ENCODE measurements at regions not wholly inside any gene's neighbourhood (a gene's known extent, or its start where the extent isn't known, plus 50 kb on each side); places are given as distances from the start of the nearest gene placed in this dataset.

DNA sequence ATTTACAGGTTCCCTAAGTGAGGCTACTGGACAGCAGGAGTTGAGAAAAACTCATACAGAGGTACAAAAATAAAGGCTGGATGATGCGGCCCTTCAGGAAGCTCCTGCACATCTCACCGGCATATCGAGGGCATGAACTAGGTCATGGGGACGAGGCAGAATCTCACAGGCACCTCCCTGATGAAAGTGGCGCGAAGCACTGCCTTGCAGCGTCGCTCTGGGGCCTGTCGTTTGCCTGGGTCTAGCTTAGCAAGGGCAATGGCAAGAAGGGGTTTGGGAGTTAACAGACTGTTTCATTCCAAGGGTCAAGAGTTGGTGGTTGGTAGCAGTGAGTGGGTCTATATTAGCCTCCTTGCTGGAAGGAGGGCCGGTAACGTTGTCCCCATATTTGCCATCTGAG, 103.5 kb upstream of the IRF2BP2 start:
- H3K79me2 ChIP-seq (ENCODE audit: insufficient read depth, low read length) = no peaks in the 10 kb centered on the region
- no peak overlapping the region for H3K27ac ChIP-seq (ENCODE audit: insufficient read length, low read depth, low read length)

More for the DNA sequence above, 103.5 kb upstream of the IRF2BP2 start:
- Histone ChIP-seq H3K27me3 (ENCODE audit: insufficient read depth, low read length) (no peaks in the 10 kb centered on the region), H3K9ac (ENCODE audit: extremely low read depth, insufficient read length, low read length) (no peak overlapping the region), H3K23me2 (ENCODE audit: insufficient read length, low read depth, low read length, poor library complexity, severe bottlenecking) (no peaks in the 10 kb centered on the region), H2BK15ac (ENCODE audit: low read depth, low read length) (no peak overlapping the region), H2BK20ac (ENCODE audit: low read depth, low read length, poor library complexity, severe bottlenecking) (no peak overlapping the region), H3K23ac (ENCODE audit: insufficient read length, low read depth, low read length) (no peak overlapping the region), H4K20me1 (ENCODE audit: control insufficient read depth, insufficient read depth, insufficient read length) (no peaks in the 10 kb centered on the region), H4K91ac (ENCODE audit: insufficient read length, low read depth, low read length) (no peak overlapping the region), H3K14ac (ENCODE audit: insufficient read depth, low read length) (no peak overlapping the region), H2BK12ac (ENCODE audit: insufficient read length, low read depth, low read length) (no peak overlapping the region), H3K4ac (ENCODE audit: low read depth, low read length) (no peak overlapping the region), H4K8ac (replicated peaks; ENCODE audit: insufficient read length, low read depth, low read length) (no peak overlapping the region), H3K4me1 (ENCODE audit: insufficient read depth, low read length) (no peaks in the 10 kb centered on the region), H3K4me2 (ENCODE audit: insufficient read depth, insufficient read length, low read length) (no peak overlapping the region), H4K5ac (ENCODE audit: insufficient read length, low read depth, low read length) (no peak overlapping the region), H3K79me1 (ENCODE audit: insufficient read depth, low read depth, low read length, poor library complexity, severe bottlenecking) (no peaks in the 10 kb centered on the region), H3T11ph (ENCODE audit: low read length) (no peak overlapping the region), H2BK5ac (ENCODE audit: insufficient read length, low read length) (no peak overlapping the region), H2AK5ac (ENCODE audit: insufficient read length, low read length) (no peak overlapping the region), H3K18ac (ENCODE audit: insufficient read length, low read depth, low read length) (no peak overlapping the region), H3K9me3 (ENCODE audit: control insufficient read depth, low read depth, low read length) (no peaks in the 10 kb centered on the region), H2AFZ (ENCODE audit: low read length) (no peak overlapping the region), H3K56ac (ENCODE audit: insufficient read length, low read depth, low read length) (no peak overlapping the region), H2BK120ac (ENCODE audit: low read depth, low read length, poor library complexity, severe bottlenecking) (no peak overlapping the region)
- DNase-seq = no peak
- Mint-ChIP-seq H3K27ac (no peak overlapping the region), H3K4me1 (peaks cover 4 to 7% of the 10 kb centered on the region in 2 experiments; a peak in 3 of 4 replicates), H3K9me3 (no peaks in the 10 kb centered on the region), H3K27me3 (ENCODE audit: low read depth) (0 out of 2 replicates have a peak, but pooled peaks cover 2% of the 10 kb centered on the region), H3K4me3 (no peak overlapping the region), H3K36me3 (ENCODE audit: insufficient read depth in 1 of 3, low read depth in 3 of 3) (no peaks in the 10 kb centered on the region)
- no CpG with 5 or more reads among the region's 11 CpGs for WGBS (ENCODE audit: extremely low coverage, insufficient read length, low lambda C conversion rate)
- TF ChIP-seq, protein P1, sequence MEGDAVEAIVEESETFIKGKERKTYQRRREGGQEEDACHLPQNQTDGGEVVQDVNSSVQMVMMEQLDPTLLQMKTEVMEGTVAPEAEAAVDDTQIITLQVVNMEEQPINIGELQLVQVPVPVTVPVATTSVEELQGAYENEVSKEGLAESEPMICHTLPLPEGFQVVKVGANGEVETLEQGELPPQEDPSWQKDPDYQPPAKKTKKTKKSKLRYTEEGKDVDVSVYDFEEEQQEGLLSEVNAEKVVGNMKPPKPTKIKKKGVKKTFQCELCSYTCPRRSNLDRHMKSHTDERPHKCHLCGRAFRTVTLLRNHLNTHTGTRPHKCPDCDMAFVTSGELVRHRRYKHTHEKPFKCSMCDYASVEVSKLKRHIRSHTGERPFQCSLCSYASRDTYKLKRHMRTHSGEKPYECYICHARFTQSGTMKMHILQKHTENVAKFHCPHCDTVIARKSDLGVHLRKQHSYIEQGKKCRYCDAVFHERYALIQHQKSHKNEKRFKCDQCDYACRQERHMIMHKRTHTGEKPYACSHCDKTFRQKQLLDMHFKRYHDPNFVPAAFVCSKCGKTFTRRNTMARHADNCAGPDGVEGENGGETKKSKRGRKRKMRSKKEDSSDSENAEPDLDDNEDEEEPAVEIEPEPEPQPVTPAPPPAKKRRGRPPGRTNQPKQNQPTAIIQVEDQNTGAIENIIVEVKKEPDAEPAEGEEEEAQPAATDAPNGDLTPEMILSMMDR (conservative IDR thresholded peaks at IDR 0.05) = no peak

Data from H9 (cell line).